ENCODE measurements at regions not wholly inside any gene's neighbourhood (a gene's known extent, or its start where the extent isn't known, plus 50 kb on each side); places are given as distances from the start of the nearest gene placed in this dataset.

DNA sequence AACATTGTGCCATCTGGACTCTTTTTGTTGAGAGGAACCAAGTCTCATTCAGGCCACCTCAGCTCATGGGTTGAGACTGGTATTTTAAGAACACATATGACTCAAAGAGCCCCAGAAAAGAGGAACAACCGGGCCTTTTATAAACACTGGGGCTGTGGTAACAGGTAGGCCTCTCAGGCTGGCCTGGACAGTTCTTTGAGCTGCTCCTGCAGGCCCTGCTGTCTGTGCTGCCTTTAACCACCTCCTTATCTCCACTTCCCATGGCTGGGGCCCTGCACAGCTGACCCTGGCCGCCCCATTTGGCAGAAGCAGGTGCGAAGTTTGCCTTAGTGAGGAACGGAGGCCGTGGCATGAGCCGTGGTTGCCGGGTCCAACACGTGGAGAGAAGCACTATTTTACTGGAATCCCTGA, 163.3 kb downstream of the RHOU start (continued):
- TF ChIP-seq, protein P1, sequence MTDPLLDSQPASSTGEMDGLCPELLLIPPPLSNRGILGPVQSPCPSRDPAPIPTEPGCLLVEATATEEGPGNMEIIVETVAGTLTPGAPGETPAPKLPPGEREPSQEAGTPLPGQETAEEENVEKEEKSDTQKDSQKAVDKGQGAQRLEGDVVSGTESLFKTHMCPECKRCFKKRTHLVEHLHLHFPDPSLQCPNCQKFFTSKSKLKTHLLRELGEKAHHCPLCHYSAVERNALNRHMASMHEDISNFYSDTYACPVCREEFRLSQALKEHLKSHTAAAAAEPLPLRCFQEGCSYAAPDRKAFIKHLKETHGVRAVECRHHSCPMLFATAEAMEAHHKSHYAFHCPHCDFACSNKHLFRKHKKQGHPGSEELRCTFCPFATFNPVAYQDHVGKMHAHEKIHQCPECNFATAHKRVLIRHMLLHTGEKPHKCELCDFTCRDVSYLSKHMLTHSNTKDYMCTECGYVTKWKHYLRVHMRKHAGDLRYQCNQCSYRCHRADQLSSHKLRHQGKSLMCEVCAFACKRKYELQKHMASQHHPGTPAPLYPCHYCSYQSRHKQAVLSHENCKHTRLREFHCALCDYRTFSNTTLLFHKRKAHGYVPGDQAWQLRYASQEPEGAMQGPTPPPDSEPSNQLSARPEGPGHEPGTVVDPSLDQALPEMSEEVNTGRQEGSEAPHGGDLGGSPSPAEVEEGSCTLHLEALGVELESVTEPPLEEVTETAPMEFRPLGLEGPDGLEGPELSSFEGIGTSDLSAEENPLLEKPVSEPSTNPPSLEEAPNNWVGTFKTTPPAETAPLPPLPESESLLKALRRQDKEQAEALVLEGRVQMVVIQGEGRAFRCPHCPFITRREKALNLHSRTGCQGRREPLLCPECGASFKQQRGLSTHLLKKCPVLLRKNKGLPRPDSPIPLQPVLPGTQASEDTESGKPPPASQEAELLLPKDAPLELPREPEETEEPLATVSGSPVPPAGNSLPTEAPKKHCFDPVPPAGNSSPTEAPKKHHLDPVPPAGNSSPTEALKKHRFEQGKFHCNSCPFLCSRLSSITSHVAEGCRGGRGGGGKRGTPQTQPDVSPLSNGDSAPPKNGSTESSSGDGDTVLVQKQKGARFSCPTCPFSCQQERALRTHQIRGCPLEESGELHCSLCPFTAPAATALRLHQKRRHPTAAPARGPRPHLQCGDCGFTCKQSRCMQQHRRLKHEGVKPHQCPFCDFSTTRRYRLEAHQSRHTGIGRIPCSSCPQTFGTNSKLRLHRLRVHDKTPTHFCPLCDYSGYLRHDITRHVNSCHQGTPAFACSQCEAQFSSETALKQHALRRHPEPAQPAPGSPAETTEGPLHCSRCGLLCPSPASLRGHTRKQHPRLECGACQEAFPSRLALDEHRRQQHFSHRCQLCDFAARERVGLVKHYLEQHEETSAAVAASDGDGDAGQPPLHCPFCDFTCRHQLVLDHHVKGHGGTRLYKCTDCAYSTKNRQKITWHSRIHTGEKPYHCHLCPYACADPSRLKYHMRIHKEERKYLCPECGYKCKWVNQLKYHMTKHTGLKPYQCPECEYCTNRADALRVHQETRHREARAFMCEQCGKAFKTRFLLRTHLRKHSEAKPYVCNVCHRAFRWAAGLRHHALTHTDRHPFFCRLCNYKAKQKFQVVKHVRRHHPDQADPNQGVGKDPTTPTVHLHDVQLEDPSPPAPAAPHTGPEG (CRISPR knock-in tag; IDR thresholded peaks at IDR 0.05) = no peak
- no peak for TF ChIP-seq CBFB (CRISPR knock-in tag; IDR thresholded peaks at IDR 0.05)
- TF ChIP-seq, protein P2, sequence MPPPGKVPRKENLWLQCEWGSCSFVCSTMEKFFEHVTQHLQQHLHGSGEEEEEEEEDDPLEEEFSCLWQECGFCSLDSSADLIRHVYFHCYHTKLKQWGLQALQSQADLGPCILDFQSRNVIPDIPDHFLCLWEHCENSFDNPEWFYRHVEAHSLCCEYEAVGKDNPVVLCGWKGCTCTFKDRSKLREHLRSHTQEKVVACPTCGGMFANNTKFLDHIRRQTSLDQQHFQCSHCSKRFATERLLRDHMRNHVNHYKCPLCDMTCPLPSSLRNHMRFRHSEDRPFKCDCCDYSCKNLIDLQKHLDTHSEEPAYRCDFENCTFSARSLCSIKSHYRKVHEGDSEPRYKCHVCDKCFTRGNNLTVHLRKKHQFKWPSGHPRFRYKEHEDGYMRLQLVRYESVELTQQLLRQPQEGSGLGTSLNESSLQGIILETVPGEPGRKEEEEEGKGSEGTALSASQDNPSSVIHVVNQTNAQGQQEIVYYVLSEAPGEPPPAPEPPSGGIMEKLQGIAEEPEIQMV (CRISPR knock-in tag; IDR thresholded peaks at IDR 0.05; ENCODE audit: low read depth) = no peak
- no peak for TF ChIP-seq ZBTB3 (CRISPR knock-in tag; IDR thresholded peaks at IDR 0.05; ENCODE audit: borderline replicate concordance, low read depth)
- TF ChIP-seq NCOA2 (CRISPR knock-in tag; IDR thresholded peaks at IDR 0.05) = no peak
- no peak for TF ChIP-seq HDAC2 (CRISPR knock-in tag; IDR thresholded peaks at IDR 0.05)
- TF ChIP-seq, protein P3, sequence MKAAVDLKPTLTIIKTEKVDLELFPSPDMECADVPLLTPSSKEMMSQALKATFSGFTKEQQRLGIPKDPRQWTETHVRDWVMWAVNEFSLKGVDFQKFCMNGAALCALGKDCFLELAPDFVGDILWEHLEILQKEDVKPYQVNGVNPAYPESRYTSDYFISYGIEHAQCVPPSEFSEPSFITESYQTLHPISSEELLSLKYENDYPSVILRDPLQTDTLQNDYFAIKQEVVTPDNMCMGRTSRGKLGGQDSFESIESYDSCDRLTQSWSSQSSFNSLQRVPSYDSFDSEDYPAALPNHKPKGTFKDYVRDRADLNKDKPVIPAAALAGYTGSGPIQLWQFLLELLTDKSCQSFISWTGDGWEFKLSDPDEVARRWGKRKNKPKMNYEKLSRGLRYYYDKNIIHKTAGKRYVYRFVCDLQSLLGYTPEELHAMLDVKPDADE (CRISPR knock-in tag; IDR thresholded peaks at IDR 0.05) = no peak
- no peak for TF ChIP-seq MTF2 (CRISPR knock-in tag; IDR thresholded peaks at IDR 0.05; ENCODE audit: borderline replicate concordance)
- no peak for TF ChIP-seq ONECUT2 (CRISPR knock-in tag; IDR thresholded peaks at IDR 0.05)
- no peak for TF ChIP-seq FOXA1 (IDR thresholded peaks at IDR 0.05)
- TF ChIP-seq FOXA1 (CRISPR knock-in tag; IDR thresholded peaks at IDR 0.05) = no peak
- TF ChIP-seq ZNF253 (CRISPR knock-in tag; IDR thresholded peaks at IDR 0.05; ENCODE audit: borderline replicate concordance) = no peak
- no peak for TF ChIP-seq ZNF790 (CRISPR knock-in tag; IDR thresholded peaks at IDR 0.05; ENCODE audit: borderline replicate concordance)
- TF ChIP-seq ZNF720 (CRISPR knock-in tag; IDR thresholded peaks at IDR 0.05) = no peak
- TF ChIP-seq, protein P4, sequence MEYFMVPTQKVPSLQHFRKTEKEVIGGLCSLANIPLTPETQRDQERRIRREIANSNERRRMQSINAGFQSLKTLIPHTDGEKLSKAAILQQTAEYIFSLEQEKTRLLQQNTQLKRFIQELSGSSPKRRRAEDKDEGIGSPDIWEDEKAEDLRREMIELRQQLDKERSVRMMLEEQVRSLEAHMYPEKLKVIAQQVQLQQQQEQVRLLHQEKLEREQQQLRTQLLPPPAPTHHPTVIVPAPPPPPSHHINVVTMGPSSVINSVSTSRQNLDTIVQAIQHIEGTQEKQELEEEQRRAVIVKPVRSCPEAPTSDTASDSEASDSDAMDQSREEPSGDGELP (IDR thresholded peaks at IDR 0.05; ENCODE audit: borderline replicate concordance, low read depth) = peak; percentile 22; the same call in 1 of the 2 replicates
- TF ChIP-seq, protein P5, sequence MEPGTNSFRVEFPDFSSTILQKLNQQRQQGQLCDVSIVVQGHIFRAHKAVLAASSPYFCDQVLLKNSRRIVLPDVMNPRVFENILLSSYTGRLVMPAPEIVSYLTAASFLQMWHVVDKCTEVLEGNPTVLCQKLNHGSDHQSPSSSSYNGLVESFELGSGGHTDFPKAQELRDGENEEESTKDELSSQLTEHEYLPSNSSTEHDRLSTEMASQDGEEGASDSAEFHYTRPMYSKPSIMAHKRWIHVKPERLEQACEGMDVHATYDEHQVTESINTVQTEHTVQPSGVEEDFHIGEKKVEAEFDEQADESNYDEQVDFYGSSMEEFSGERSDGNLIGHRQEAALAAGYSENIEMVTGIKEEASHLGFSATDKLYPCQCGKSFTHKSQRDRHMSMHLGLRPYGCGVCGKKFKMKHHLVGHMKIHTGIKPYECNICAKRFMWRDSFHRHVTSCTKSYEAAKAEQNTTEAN (CRISPR knock-in tag; conservative IDR thresholded peaks at IDR 0.05) = no peak

Data from HepG2 (cell line).